ENCODE measurements at regions not wholly inside any gene's neighbourhood (a gene's known extent, or its start where the extent isn't known, plus 50 kb on each side); places are given as distances from the start of the nearest gene placed in this dataset.
"Not testable (repeated sequence)": the region's sequence is repeated elsewhere in the genome, so short reads cannot be mapped to it uniquely, and the experiment has no call there.

GRCh38 chr2:194385376-194385775 lies 1271.7 kb upstream of the SLC39A10 start:
- DNase-seq, result no peak
- Histone ChIP-seq H3K4me3 (ENCODE audit: insufficient read depth, low read depth, low read length) (no peak overlapping the region), H3K27me3 (ENCODE audit: control insufficient read depth, insufficient read depth, low read length) (no peaks in the 10 kb centered on the region), H3K36me3 (replicated peaks; ENCODE audit: control insufficient read depth, insufficient read depth, low read length) (no peaks in the 10 kb centered on the region)

- no peak overlapping the region for H3K4me3 ChIP-seq (ENCODE audit: insufficient read depth, low read depth, low read length)
- no peaks in the 10 kb centered on the region for H3K27me3 ChIP-seq (ENCODE audit: control insufficient read depth, insufficient read depth, low read length)
- H3K36me3 ChIP-seq (replicated peaks; ENCODE audit: control insufficient read depth, insufficient read depth, low read length), result no peaks in the 10 kb centered on the region
- DNase-seq, result no peak
Measured at GRCh38 chr2:194383401-194383800, 1273.6 kb upstream of the SLC39A10 start.

GRCh38 chr2:194382221-194382620 lies 1274.8 kb upstream of the SLC39A10 start:
- DNase-seq, result no peak
- Histone ChIP-seq H3K27me3 (ENCODE audit: control insufficient read depth, insufficient read depth, low read length) (no peaks in the 10 kb centered on the region), H3K4me3 (ENCODE audit: insufficient read depth, low read depth, low read length) (no peak overlapping the region), H3K36me3 (replicated peaks; ENCODE audit: control insufficient read depth, insufficient read depth, low read length) (no peaks in the 10 kb centered on the region)

- no peak for DNase-seq
- no peak overlapping the region for H3K4me3 ChIP-seq (ENCODE audit: insufficient read depth, low read depth, low read length)
- H3K27me3 ChIP-seq (ENCODE audit: control insufficient read depth, insufficient read depth, low read length), result no peaks in the 10 kb centered on the region
- no peaks in the 10 kb centered on the region for H3K36me3 ChIP-seq (replicated peaks; ENCODE audit: control insufficient read depth, insufficient read depth, low read length)
Measured at GRCh38 chr2:194380011-194380410, 1277.0 kb upstream of the SLC39A10 start.

GRCh38 chr2:194367390-194367789 lies 1289.6 kb upstream of the SLC39A10 start:
- H3K27me3 ChIP-seq (ENCODE audit: control insufficient read depth, insufficient read depth, low read length); DNase-seq; H3K4me3 ChIP-seq (ENCODE audit: insufficient read depth, low read depth, low read length); H3K36me3 ChIP-seq (replicated peaks; ENCODE audit: control insufficient read depth, insufficient read depth, low read length): not testable (repeated sequence)

GRCh38 chr2:194363878-194364277 lies 1293.1 kb upstream of the SLC39A10 start:
- Histone ChIP-seq H3K27me3 (ENCODE audit: control insufficient read depth, insufficient read depth, low read length) (no peaks in the 10 kb centered on the region), H3K36me3 (replicated peaks; ENCODE audit: control insufficient read depth, insufficient read depth, low read length) (no peaks in the 10 kb centered on the region), H3K4me3 (ENCODE audit: insufficient read depth, low read depth, low read length) (no peak overlapping the region)
- no peak for DNase-seq

- Histone ChIP-seq H3K36me3 (replicated peaks; ENCODE audit: control insufficient read depth, insufficient read depth, low read length) (no peaks in the 10 kb centered on the region), H3K4me3 (ENCODE audit: insufficient read depth, low read depth, low read length) (no peak overlapping the region), H3K27me3 (ENCODE audit: control insufficient read depth, insufficient read depth, low read length) (no peaks in the 10 kb centered on the region)
- DNase-seq, result no peak
Measured at GRCh38 chr2:194363295-194363694, 1293.7 kb upstream of the SLC39A10 start.

GRCh38 chr2:194352505-194352904 lies 1304.5 kb upstream of the SLC39A10 start:
- Histone ChIP-seq H3K4me3 (ENCODE audit: insufficient read depth, low read depth, low read length) (no peak overlapping the region), H3K27me3 (ENCODE audit: control insufficient read depth, insufficient read depth, low read length) (no peaks in the 10 kb centered on the region), H3K36me3 (replicated peaks; ENCODE audit: control insufficient read depth, insufficient read depth, low read length) (no peaks in the 10 kb centered on the region)
- no peak for DNase-seq

- H3K36me3 ChIP-seq (replicated peaks; ENCODE audit: control insufficient read depth, insufficient read depth, low read length), result no peaks in the 10 kb centered on the region
- no peaks in the 10 kb centered on the region for H3K27me3 ChIP-seq (ENCODE audit: control insufficient read depth, insufficient read depth, low read length)
- no peak overlapping the region for H3K4me3 ChIP-seq (ENCODE audit: insufficient read depth, low read depth, low read length)
- no peak for DNase-seq
Measured at GRCh38 chr2:194346193-194346592, 1310.8 kb upstream of the SLC39A10 start.

GRCh38 chr2:194345347-194345746 lies 1311.7 kb upstream of the SLC39A10 start:
- Histone ChIP-seq H3K27me3 (ENCODE audit: control insufficient read depth, insufficient read depth, low read length) (no peaks in the 10 kb centered on the region), H3K36me3 (replicated peaks; ENCODE audit: control insufficient read depth, insufficient read depth, low read length) (no peaks in the 10 kb centered on the region), H3K4me3 (ENCODE audit: insufficient read depth, low read depth, low read length) (no peak overlapping the region)
- no peak for DNase-seq

GRCh38 chr2:194343167-194343566 lies 1313.9 kb upstream of the SLC39A10 start:
- Histone ChIP-seq H3K4me3 (ENCODE audit: insufficient read depth, low read depth, low read length) (no peak overlapping the region), H3K36me3 (replicated peaks; ENCODE audit: control insufficient read depth, insufficient read depth, low read length) (no peaks in the 10 kb centered on the region), H3K27me3 (ENCODE audit: control insufficient read depth, insufficient read depth, low read length) (no peaks in the 10 kb centered on the region)
- DNase-seq, result no peak

GRCh38 chr2:194332799-194333490 lies 1324.1 kb upstream of the SLC39A10 start:
- Histone ChIP-seq H3K27me3 (ENCODE audit: control insufficient read depth, insufficient read depth, low read length) (no peaks in the 10 kb centered on the region), H3K36me3 (replicated peaks; ENCODE audit: control insufficient read depth, insufficient read depth, low read length) (no peaks in the 10 kb centered on the region), H3K4me3 (ENCODE audit: insufficient read depth, low read depth, low read length) (no peak overlapping the region)
- no peak for DNase-seq

GRCh38 chr2:194328456-194328855 lies 1328.6 kb upstream of the SLC39A10 start:
- Histone ChIP-seq H3K27me3 (ENCODE audit: control insufficient read depth, insufficient read depth, low read length) (no peaks in the 10 kb centered on the region), H3K36me3 (replicated peaks; ENCODE audit: control insufficient read depth, insufficient read depth, low read length) (no peaks in the 10 kb centered on the region), H3K4me3 (ENCODE audit: insufficient read depth, low read depth, low read length) (no peak overlapping the region)
- DNase-seq, result no peak

- DNase-seq, result no peak
- no peaks in the 10 kb centered on the region for H3K36me3 ChIP-seq (replicated peaks; ENCODE audit: control insufficient read depth, insufficient read depth, low read length)
- no peak overlapping the region for H3K4me3 ChIP-seq (ENCODE audit: insufficient read depth, low read depth, low read length)
- H3K27me3 ChIP-seq (ENCODE audit: control insufficient read depth, insufficient read depth, low read length), result no peaks in the 10 kb centered on the region
Measured at GRCh38 chr2:194327196-194327888, 1329.7 kb upstream of the SLC39A10 start.

GRCh38 chr2:194323740-194324139 lies 1333.3 kb upstream of the SLC39A10 start:
- H3K27me3 ChIP-seq (ENCODE audit: control insufficient read depth, insufficient read depth, low read length), result no peaks in the 10 kb centered on the region
- no peak for DNase-seq
- no peaks in the 10 kb centered on the region for H3K36me3 ChIP-seq (replicated peaks; ENCODE audit: control insufficient read depth, insufficient read depth, low read length)
- no peak overlapping the region for H3K4me3 ChIP-seq (ENCODE audit: insufficient read depth, low read depth, low read length)
